SHP77 (cell line): ENCODE measurements at regions not wholly inside any gene's neighbourhood (a gene's known extent, or its start where the extent isn't known, plus 50 kb on each side); places are given as distances from the start of the nearest gene placed in this dataset.

Experiments
- DNase-seq, 2 experiments: peaks; one replicate each; lab custom pipeline; 2025; lab: John Stamatoyannopoulos, UW

DNA sequence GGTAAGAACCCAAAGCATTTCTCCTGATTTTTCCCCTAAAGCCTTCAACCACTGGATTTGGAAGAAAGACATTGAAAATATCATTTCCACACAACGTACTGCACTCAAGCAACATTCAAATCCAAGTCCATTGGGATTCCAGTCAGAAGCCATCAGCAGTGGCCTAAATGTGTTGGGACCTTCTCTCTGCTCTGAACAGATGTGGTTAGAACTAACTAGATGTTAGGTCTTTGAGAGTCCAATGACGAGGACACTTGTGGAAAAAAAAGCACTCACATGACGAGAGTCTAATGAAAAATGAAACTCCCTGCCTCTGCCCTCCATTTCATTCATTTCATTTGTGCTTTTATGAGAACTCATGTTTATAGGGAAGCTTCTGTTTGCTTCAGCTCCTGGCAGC is 382.3 kb downstream of the SIPA1L2 start:
- no peak for DNase-seq

DNA sequence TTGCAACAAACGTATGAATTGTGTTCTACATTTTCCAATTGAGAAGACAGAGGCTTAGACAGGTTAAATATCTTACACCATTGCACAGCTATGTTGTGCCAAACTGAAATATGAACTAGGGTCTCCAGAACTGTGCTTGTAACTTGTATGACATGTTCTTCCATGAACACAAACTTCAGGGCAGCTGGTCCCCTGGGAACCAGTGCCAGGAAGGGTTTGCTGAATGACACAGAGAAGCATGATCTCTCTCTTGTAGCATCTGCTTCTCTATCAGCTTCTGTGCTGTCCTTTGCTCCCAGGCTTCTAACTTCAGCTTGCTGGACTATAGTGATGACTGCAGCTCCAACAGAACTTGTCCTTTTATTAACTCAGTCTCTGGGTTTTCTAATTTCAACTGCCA is 385.5 kb downstream of the SIPA1L2 start:
- DNase-seq: no peak

DNA sequence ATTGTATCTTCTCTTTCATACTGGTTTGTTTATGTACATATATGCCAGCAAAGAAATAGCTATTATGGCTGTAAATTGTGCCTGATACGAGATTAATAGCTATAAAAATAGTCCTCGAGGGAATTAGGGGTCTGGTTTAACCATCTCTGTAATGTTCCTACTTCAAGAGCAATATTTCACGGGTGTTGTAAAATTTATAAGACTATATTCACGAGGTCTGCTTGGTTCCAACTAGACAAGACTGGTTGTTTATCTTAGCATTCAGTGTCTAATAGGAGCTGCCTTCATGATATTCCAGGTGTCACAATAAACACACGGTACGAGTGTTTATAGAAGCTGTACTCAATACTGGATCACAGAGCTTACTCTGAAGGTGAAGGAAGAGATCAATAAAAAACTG is 389.9 kb downstream of the SIPA1L2 start:
- peak in 1 of 2 experiments; percentile 10 for DNase-seq

DNA sequence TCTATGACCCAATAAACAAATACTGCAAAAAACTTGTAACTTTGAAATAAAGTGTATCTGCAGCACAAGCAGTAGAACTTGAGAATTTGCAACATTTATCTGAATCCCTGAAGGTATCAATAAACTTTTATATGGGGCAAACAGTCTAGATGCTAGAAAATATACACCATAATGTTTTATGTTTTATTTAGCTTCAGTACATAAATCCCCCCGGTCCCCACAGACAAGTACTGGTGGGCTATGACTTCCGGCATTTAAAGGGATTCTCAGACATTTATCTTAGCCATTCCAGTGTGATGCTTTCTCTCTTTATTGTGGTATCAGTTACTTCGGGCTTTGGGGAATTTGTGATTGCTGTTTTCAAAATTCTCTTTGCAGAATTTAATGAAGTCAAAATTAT is 390.4 kb downstream of the SIPA1L2 start:
- no peak for DNase-seq

DNA sequence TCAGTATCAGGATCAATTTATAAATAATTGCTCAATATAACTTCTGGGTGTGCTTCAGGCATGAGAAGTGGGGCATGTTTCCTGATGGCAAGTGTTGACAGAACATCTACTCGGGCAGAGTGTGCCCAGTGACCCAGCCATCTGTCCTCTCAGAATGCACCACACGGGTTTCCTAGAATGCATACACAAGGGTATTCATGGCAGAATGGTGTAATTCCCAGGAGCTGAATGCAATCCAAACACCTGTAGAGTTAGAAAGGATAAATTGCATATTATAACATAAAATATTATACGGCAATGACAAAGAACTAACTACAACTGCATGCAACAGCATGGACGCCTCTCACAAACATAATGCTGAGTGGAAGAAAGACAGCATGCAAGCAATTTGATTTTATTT is 391.9 kb downstream of the SIPA1L2 start:
- DNase-seq: peak in 1 of 2 experiments; percentile 23

DNA sequence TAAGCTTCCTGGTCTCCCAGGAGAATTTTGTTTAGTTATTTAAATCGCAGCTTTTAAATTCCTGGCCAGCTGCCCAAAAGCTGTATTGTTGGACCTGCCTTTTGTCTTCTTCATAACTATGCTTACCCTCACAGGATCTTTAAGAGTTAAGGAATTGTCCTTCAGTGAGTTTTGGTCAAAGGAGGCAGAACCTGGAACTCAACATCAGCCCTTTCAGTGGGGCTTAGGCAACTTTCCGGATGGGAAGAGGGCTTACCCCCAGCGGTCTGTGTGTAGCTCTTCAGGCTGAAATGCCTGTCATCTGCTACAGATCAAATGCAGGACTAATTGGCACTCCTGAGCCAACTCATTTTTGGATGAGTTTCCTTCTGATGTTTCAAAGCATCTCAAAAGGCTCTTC is 402.6 kb downstream of the SIPA1L2 start:
- DNase-seq: peak in 1 of 2 experiments; percentile 26

DNA sequence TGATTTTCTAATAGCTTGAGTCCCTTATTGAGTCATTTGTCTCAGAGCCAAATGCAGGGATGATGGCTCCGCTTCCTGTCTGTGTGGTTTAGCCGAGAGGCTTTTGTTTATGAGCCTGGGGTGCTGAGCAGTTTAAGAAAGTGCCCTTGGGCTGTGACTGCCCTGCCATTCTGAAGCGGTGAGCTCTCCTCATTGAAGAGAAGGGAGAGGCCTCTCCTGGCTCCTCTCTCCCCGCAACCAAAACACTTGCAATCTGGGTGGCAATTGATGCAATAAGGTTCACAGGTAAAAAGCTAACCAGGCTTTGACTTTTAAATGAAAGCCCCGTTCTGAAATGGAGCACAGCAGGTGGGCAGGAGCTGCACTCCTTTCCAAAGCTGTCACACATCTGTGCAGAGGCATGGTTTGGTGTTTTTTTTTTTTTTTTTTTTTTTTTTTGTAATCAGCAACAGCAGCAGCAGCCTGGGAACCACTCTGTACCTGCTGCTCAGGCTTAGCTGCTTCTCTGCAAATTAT is 403.7 kb downstream of the SIPA1L2 start:
- DNase-seq: peak in 1 of 2 experiments; percentile 8

DNA sequence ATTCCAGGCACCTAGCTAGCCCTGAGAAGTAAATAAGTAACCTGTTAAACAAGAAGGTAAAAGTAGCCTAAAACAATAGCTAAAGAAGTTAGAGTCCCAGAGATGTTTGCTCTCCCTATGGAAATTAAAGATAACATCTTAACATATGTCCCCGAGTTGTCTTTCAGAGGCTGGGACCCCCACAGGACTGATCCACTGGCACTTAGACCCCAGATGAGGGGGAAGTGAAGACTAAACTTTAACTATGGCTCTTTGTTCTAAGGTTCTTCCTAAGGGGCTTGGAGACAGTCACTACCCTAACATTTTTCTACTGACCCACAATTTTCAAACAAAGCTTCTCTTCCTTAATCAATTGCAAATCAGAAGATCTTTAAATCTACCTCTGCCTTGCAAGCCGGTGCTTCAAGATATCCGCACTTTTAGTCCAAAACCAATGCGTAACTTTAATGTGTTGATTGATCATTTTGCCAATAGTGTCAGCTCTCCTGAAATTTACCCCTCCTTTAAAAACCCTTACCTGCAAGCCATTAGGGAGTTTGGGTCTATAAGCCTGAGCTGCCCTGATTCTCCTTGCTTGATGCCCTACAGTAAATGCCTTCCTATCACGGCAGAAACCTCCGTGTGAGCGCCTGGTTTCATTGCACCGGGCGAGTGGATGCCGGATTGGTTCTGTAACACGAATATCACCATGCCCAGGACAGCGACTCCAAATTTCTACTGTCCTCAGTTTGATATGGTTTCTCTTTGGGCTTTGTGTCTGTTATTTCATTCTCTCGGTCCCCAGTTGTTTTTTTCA is 404.4 kb downstream of the SIPA1L2 start:
- DNase-seq: no peak

DNA sequence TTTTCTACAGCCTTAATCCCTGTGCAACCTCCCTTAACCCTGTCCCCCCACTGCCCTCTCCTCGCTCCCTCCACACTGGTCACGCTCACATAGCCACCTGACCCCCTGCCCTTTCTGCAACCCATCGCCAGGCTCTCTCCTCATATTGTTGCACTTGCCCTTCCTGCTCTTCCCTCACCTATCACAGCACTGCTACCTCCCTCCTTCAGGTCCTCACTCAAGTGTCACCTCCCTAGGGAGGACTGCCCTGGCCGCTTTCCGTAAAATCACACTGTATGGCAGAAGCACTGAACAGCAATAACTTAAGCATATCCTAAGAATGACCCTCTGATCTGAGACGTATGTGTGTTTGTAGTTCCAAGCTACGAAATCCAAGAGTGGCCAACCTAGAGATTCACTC is 406.0 kb downstream of the SIPA1L2 start:
- DNase-seq: no peak

DNA sequence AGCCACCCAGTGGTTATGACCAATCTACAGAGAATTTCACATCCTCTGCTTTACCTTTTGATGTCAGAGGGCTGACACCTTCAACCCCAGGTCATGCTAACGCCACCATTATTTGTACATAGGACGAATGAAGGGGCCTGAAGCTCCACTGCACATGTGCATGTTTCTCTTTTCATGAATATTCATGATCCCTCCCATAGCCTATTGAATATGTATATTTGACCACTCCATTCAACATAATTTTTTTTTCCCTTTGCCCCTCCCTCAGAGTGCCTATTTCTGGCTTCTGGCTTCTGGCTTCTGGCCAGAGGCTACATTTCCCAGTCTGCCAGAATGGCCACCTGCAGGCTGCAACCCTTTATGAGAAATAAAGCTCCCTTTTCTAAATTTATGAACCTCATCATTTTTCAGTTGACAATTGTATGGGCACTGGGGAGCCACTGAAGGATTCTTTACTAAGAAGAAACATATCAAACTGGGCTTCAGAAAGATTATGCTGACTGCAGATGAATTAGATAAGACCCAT is 406.7 kb downstream of the SIPA1L2 start:
- peak in 1 of 2 experiments; percentile 23 for DNase-seq

DNA sequence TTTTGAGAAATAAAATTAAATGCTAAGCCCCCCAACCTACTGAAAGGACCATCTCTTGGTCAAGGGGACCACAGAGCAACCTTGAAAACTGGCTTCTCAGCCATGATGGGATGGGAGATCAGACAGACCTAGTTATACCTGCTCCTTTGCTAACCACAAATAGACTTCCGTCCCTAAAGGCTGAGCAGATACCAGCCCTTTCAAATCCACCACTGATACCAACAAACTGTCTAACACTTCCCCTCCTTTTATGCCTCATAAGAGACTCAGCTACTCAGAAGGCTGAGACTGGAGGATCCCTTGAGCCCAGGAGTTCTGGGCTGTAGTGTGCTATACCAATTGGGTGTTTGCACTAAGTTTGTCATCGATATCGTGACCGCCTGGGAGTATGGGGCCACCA is 407.3 kb downstream of the SIPA1L2 start:
- DNase-seq: no peak

DNA sequence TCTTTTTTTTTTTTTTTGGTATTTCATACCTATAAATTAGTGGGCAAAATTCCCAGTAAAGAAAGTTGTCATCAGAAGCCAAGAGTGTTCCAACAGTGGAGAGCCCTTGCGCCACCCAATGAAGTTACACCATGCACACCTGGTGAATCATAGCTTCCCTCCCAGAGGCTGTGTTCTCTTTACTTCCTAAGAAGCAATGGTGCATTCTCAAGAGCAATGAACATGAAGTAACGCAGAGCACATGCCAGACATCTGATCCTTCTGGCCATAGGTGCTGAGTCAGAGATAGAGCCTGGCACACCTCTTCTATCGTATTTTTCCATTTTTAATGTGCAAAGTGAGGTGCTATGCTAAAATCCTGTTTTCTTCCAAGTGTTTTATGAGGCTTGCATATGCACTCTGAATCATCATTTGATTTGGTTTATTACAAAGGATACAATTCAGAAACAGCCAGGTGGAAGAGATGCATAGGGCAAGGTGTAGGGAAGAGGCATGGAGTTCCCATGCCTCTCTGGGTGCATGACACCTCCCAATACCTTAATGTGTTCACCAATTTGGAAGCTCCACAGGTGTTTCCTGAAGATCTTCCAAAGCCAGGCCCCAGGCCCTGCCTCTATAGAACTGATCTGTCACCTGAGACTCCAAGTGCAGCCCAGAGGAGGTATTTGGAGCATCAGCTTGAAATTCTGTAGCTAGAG is 408.0 kb downstream of the SIPA1L2 start:
- no peak for DNase-seq

DNA sequence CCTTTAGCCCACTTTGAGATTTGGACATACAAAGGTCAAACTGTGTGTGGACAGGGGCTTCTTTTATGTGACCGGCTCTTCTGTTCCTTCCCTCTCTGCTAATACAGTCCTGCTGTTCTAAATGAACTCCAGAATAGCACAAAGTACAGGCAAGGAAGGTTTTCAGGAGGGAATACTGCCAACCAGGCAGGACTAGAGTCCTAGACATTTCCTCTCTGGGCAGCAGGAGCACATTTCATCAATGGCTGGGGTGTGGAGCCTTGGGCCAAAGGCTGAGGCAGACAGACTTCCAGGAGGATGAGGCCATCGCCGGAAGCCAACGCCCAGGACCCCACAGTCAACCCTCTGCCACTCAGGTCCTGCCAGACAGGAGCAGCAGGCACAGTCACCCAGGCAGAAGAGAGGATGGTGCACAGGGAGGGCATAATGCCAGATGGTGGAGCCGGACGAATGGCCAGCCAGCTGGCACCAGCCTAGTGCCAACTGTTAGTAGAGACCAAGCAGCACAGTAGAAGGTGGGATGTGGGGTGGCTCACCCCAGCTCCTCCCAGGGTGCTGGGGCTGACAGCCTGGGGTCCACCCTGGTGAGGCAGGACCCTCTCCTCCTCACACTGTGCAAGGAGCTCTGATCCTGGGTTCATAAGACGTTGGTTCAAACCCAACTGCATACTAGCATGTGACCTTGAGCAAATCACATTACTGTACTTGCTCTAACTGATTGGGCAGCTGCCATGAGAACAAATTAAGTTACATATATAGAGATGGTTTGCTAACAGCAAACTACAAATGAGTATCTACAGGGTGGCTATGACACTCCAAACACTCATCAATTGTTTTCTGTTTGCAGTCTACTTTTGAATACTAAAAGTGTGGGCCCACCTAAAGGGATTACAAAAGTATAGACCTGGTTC is 410.7 kb downstream of the SIPA1L2 start:
- DNase-seq: no peak

DNA sequence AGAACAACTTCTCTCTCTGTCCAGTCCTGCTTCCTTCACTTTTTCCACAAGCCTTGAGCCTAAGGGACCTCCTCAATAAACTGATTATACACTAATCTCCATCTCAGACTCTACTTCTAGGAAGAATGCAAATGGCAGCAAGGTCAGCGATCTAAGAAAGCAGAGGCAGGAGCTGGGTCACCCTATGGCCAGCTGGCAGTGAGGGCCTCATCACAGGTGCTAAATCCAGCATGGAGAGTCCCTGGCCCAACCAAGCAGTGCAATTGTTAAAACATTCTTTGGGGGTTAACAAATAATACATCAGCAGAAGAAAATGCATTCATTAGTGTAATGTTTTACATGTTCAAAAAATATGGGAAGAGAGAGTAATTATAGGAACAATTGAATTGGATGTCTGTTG is 416.0 kb downstream of the SIPA1L2 start:
- DNase-seq: no peak

DNA sequence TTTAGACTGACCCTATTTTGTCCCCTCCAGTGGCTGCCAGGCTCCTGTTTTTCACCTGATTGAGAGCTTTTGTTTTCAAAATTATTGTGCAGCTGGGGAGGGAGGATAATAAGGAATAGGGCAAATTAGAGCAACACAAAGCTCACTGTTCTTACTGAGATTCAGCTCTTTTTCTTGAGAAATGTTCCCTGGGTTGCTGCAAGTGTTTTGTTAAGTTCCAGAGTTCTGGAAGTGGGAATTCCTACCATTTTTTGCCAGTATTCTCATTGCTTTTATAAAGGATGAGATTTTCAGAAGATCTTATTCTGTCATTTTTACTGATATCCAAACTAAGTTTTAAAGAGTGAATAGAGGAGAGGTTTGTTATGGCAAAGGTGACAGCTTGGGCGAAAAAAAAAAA is 417.7 kb downstream of the SIPA1L2 start:
- no peak for DNase-seq

DNA sequence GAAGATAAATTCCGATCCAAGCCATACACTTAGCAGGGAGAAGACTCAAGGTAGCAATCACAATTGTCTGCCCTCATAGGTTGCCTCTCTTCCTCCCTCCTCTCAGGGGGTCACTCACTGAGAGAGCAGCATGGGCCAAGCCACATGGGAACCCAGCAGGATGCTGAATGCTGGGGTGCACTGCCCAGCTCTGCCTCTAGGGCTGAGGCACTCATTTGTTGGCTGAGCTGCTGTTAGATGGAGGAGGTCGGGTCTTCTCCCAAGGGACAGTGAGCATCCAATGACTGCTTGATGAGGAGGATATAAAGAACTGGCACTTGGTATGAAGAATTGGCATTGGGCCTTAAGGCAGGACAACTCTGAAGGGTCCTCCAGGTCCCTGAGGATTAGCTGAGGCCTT is 418.8 kb downstream of the SIPA1L2 start:
- DNase-seq: no peak

DNA sequence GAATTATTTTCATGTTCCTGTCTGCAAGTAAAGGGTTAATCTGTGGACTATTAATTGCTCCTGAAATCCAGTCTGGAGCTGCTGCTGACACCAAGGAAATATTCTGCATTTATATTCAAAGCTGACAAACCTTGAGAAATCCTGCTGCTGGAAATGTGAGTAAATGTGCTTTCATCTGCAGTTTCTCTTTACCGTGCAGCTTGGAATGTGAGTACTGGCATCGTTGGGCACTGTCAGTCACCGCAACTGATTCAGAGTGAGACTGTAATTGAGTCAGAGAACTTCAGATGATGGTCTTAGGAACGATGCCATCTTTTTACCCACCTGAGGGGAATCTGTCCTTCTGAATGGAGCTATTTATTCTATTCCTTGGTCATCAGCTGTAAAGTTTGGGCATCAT is 420.6 kb downstream of the SIPA1L2 start:
- DNase-seq: no peak

DNA sequence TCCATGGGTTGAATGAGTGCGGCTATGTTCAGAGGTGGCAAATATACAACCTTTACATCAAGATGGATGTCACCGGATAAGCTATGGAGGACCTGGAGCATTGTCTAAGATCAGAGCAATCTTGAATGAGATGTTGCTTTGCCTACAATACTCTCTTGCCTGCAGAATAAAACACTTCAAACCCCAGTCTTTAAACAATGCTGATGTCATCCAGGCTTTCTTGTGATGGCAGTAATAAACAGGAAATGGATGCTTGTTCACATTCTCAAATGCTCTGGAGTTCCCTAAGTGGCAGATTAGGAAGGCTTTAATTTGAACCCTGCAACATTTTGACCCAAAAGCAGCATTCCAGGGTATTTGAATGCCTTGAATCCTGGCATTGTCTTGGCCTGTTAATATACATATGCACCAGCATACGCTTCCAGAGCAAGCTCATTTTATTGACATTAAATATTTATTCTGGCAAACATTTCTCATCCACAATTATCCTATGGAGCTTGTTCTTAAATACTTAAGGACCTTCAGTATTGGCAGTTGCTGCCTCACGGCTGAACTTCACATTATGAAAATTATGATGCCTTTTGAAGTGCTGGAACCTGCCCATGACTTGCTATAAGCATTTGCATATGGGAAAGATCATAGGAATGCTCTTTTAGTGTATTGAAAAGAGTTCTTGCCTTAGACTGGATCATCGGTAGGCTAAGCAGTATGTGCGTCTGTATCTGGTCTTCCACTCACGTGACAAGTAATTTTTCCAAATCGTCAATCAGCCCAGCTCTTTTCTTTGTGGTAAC is 422.7 kb downstream of the SIPA1L2 start:
- no peak for DNase-seq

DNA sequence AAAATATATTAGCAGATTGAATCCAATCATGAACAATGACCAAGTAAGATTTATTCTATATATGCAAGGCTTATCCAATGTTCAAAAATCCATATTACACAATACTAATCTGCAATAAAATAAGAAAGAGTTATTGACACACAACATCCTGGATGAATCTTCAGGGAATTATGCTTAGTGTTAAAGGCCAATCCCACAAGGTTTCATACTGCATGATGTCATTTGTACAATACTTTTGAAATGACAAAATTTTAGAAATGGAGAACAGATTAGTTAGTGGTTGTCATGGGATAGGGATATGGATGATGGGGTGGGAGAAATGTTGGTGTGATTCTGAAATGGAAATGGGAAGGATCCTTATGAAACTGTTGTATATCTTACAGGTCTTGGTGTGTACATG is 425.7 kb downstream of the SIPA1L2 start:
- DNase-seq: no peak

DNA sequence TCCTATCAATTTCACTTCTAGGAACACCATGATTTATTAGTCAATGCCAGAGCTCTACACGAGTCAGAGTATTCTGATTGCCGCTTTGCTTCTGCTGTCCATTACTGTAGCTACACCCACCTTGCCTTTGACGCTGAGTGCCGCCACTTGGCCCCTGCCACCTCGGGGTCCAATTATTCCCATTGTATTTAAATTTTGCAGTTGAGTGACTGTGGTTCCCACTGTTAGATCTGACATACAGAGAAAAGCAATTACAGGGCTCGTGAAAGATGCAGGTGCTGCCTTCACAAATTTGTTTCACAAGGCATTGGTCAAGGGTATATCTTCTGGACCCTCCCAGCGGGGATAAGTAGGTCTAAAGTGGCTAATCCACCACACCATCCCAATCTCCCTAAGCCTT is 428.9 kb downstream of the SIPA1L2 start:
- DNase-seq: no peak

DNA sequence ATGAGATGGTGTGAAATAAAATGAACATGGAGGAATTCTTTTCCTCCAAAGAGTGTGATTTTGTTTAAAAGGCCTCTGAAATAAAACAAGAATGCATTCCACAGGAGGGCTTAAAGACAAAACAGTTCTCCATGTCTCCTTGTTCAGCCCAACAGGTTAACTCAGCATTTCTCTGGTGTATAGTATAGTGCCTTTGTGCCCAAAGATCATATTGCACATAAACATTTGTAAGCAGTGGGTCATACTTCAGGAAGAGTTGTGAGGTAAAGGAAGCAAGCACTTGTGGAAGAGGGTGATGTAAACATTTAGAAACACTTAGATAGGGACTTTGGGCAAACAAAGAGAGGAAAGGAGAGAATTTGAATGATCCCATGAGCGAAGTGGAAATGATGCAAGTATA is 433.9 kb downstream of the SIPA1L2 start:
- DNase-seq: no peak
